PFSK-1 (cell line): ENCODE measurements at regions not wholly inside any gene's neighbourhood (a gene's known extent, or its start where the extent isn't known, plus 50 kb on each side); places are given as distances from the start of the nearest gene placed in this dataset.

Experiments used
- POLR2AphosphoS5 ChIP-seq: IDR thresholded peaks from 2 replicates; pipeline ENCODE4 v1.6.1; 2012; ENCODE audit warnings: low read depth, mild to moderate bottlenecking, control low read depth, low read length, moderate library complexity
- SIN3A ChIP-seq: IDR thresholded peaks from 2 replicates; pipeline ENCODE4 v1.6.1; 2012; ENCODE audit warnings: mild to moderate bottlenecking, low read length, moderate library complexity, borderline replicate concordance; ENCODE audit not compliant: insufficient read depth
- TAF1 ChIP-seq: IDR thresholded peaks from 2 replicates; pipeline ENCODE4 v1.6.1; 2012; ENCODE audit warnings: low read length, control low read depth, borderline replicate concordance; ENCODE audit not compliant: insufficient read depth
- TF ChIP-seq, protein P1 (sequence below), 2 experiments: IDR thresholded peaks; 2 replicates each; pipeline versions ENCODE4 v1.6.1 to v1.8.0; 2011 to 2012; ENCODE audit warnings: low read depth in 2 of 2, low read length in 2 of 2, control low read depth in 1 of 2, inconsistent platforms in 1 of 2, mild to moderate bottlenecking in 1 of 2, moderate library complexity in 1 of 2; ENCODE audit not compliant: insufficient read depth in 1 of 2

DNA sequence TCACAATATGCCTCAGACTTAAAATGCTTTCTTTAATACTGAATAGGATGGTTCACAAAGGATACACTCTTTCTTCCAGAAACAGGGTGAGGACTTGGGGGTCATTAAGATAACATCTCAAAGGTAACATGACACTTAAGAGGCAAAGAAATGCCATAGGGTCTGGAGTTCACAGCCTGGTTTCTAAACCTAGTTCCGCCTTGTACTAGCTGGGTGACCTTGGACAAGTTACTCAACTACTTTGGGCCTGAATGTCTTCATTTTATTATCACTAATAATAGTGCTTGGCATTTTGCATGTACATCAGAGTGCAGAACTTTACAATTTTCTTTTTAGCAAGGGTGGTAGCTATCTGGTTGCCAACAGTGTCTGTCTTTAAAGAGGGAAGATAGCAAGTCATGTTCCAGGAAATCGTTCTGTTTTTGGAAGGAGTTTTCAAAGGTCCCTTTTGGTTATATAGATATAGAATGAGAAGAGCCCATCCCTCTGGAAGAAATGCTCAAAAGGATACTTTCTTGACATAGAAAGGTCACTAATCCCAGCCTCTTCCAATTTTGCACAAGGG, 257.8 kb downstream of the NUAK1 start:
- TF ChIP-seq SIN3A = no peak
- TF ChIP-seq, protein P1, sequence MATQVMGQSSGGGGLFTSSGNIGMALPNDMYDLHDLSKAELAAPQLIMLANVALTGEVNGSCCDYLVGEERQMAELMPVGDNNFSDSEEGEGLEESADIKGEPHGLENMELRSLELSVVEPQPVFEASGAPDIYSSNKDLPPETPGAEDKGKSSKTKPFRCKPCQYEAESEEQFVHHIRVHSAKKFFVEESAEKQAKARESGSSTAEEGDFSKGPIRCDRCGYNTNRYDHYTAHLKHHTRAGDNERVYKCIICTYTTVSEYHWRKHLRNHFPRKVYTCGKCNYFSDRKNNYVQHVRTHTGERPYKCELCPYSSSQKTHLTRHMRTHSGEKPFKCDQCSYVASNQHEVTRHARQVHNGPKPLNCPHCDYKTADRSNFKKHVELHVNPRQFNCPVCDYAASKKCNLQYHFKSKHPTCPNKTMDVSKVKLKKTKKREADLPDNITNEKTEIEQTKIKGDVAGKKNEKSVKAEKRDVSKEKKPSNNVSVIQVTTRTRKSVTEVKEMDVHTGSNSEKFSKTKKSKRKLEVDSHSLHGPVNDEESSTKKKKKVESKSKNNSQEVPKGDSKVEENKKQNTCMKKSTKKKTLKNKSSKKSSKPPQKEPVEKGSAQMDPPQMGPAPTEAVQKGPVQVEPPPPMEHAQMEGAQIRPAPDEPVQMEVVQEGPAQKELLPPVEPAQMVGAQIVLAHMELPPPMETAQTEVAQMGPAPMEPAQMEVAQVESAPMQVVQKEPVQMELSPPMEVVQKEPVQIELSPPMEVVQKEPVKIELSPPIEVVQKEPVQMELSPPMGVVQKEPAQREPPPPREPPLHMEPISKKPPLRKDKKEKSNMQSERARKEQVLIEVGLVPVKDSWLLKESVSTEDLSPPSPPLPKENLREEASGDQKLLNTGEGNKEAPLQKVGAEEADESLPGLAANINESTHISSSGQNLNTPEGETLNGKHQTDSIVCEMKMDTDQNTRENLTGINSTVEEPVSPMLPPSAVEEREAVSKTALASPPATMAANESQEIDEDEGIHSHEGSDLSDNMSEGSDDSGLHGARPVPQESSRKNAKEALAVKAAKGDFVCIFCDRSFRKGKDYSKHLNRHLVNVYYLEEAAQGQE (IDR thresholded peaks at IDR 0.05; ENCODE audit: insufficient read depth in 1 of 2, low read depth in 2 of 2, low read length in 2 of 2) = no peak
- TF ChIP-seq POLR2AphosphoS5 = no peak
- no peak for TF ChIP-seq TAF1
